OCI-LY3 (cell line): ENCODE measurements at regions not wholly inside any gene's neighbourhood (a gene's known extent, or its start where the extent isn't known, plus 50 kb on each side); places are given as distances from the start of the nearest gene placed in this dataset.

Experiments
- EZH2phosphoT487 ChIP-seq: fragments of 200-600 bp; shearing (Covaris generic); IDR thresholded peaks from 2 replicates; pipeline ENCODE4 v1.6.1; 2018; ENCODE audit warnings: antibody characterized with exemption, mixed run types, low read depth
- TF ChIP-seq, protein P1 (sequence below): fragments of 200-600, 300-600 bp; sonication (generic); IDR thresholded peaks from 2 replicates; pipeline ENCODE4 v1.5.1; 2014; ENCODE audit warnings: antibody characterized with exemption, low read length, low read depth

DNA sequence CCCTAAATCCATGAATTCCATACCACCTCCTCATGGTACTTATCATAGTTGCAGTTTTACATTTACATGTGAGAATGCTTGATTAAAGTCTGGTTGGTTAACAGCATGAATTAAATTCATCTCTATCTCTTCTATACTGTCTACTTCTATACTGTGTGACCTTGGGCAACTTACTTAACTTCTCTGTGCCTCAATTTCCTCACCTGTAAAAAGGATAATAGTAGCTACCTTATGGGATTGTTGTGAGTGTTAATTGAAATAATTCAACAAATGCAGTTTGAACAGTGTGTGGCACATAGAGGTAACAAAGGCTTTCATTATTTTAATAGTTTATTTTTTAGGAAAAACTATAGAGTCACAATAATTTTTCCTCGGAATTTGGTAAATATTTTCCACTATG, 231.3 kb downstream of the RRAGC start:
- TF ChIP-seq, protein P1, sequence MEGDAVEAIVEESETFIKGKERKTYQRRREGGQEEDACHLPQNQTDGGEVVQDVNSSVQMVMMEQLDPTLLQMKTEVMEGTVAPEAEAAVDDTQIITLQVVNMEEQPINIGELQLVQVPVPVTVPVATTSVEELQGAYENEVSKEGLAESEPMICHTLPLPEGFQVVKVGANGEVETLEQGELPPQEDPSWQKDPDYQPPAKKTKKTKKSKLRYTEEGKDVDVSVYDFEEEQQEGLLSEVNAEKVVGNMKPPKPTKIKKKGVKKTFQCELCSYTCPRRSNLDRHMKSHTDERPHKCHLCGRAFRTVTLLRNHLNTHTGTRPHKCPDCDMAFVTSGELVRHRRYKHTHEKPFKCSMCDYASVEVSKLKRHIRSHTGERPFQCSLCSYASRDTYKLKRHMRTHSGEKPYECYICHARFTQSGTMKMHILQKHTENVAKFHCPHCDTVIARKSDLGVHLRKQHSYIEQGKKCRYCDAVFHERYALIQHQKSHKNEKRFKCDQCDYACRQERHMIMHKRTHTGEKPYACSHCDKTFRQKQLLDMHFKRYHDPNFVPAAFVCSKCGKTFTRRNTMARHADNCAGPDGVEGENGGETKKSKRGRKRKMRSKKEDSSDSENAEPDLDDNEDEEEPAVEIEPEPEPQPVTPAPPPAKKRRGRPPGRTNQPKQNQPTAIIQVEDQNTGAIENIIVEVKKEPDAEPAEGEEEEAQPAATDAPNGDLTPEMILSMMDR: no peak
- no peak for TF ChIP-seq EZH2phosphoT487
